OCI-LY7 (cell line): ENCODE measurements at regions not wholly inside any gene's neighbourhood (a gene's known extent, or its start where the extent isn't known, plus 50 kb on each side); places are given as distances from the start of the nearest gene placed in this dataset.

Source experiments
- BruUV-seq: library from RNA; stranded (reverse); fragments of 400-500 nt; replicated peaks from 2 replicates; lab custom pipeline; 2021; lab: Mats Ljungman, UMichigan
- CTCF ChIA-PET: fragments of 300-600 bp; sonication (Branson Sonifier 250); formaldehyde crosslinking; loops from one replicate; lab custom pipeline; 2022; ENCODE audit warnings: antibody characterized with exemption; ENCODE audit not compliant: unreplicated experiment; lab: Charles Lee
- POLR2A ChIA-PET: fragments of 300-600 bp; sonication (Branson Sonifier 250); formaldehyde crosslinking; loops from one replicate; lab custom pipeline; 2022; ENCODE audit warnings: antibody characterized with exemption; lab: Charles Lee
- DNase-seq: peaks from one replicate; pipeline ENCODE4 v3.0.0-alpha.2; 2015; ENCODE audit warnings: low spot score
- H2AFZ ChIP-seq: fragments of 200-600 bp; sonication (generic), shearing (Covaris generic); 2 replicates; pipeline ENCODE4 v1.6.1; 2014; ENCODE audit warnings: mild to moderate bottlenecking, antibody characterized with exemption, low read length, moderate library complexity
- H3K27ac ChIP-seq: fragments of 200-600 bp; sonication (generic); 2 replicates; pipeline ENCODE4 v1.5.1; 2014; ENCODE audit warnings: mixed run types, low read depth, mild to moderate bottlenecking, moderate library complexity, low read length, inconsistent platforms; ENCODE audit not compliant: poor library complexity, severe bottlenecking
- H3K36me3 ChIP-seq: fragments of 200-600 bp; sonication (generic); 2 replicates; pipeline ENCODE4 v1.6.1; 2014; ENCODE audit warnings: mild to moderate bottlenecking, antibody characterized with exemption, low read length, moderate library complexity, mixed read lengths; ENCODE audit not compliant: insufficient read depth
- H3K4me1 ChIP-seq: fragments of 200-600 bp; sonication (generic); 2 replicates; pipeline ENCODE4 v1.5.1; 2014; ENCODE audit warnings: mild to moderate bottlenecking, low read length; ENCODE audit not compliant: insufficient read depth, poor library complexity, severe bottlenecking
- H3K4me2 ChIP-seq: fragments of 200-600 bp; sonication (generic); 2 replicates; pipeline ENCODE4 v1.6.1; 2014; ENCODE audit warnings: mild to moderate bottlenecking, low read length
- H3K4me3 ChIP-seq: fragments of 200-600 bp; sonication (generic); 2 replicates; pipeline ENCODE4 v1.5.1; 2014; ENCODE audit warnings: mild to moderate bottlenecking, low read depth, low read length; ENCODE audit not compliant: poor library complexity, severe bottlenecking
- H3K79me2 ChIP-seq: fragments of 200-600 bp; sonication (generic); 2 replicates; pipeline ENCODE4 v1.6.1; 2016; ENCODE audit warnings: low read depth, mild to moderate bottlenecking, low read length, moderate library complexity, mixed read lengths; ENCODE audit not compliant: insufficient read depth
- H3K9me2 ChIP-seq: fragments of 200-600 bp; sonication (generic); 2 replicates; pipeline ENCODE4 v1.6.1; 2016; ENCODE audit warnings: mild to moderate bottlenecking, low read length, mixed read lengths; ENCODE audit not compliant: insufficient read depth
- H3K9me3 ChIP-seq: fragments of 200-600 bp; sonication (generic); 2 replicates; pipeline ENCODE4 v1.6.1; 2014; ENCODE audit warnings: mild to moderate bottlenecking, mixed run types, low read length, mixed read lengths
- H4K20me1 ChIP-seq: fragments of 200-600 bp; sonication (generic); 2 replicates; pipeline ENCODE4 v1.6.1; 2014; ENCODE audit warnings: mild to moderate bottlenecking, antibody characterized with exemption, low read length, moderate library complexity, mixed read lengths; ENCODE audit not compliant: insufficient read depth
- CTCF ChIP-seq: fragments of 200-600 bp; sonication (generic); conservative IDR thresholded peaks from 2 replicates; pipeline ENCODE4 v1.5.1; 2014; ENCODE audit warnings: mild to moderate bottlenecking, antibody characterized with exemption, low read length, moderate library complexity, mixed read lengths
- EZH2phosphoT487 ChIP-seq: fragments of 200-600 bp; sonication (generic); IDR thresholded peaks from 2 replicates; pipeline ENCODE4 v1.6.1; 2018; ENCODE audit warnings: low read depth, borderline replicate concordance, mild to moderate bottlenecking, mixed run types, antibody characterized with exemption, low read length, moderate library complexity, mixed read lengths
- intact Hi-C: fragments of 100-400 bp; cut with micrococcal nuclease; formaldehyde crosslinking; loops from one replicate; pipeline ENCODE4 v1.10.0; 2022; ENCODE audit not compliant: unreplicated experiment

DNA sequence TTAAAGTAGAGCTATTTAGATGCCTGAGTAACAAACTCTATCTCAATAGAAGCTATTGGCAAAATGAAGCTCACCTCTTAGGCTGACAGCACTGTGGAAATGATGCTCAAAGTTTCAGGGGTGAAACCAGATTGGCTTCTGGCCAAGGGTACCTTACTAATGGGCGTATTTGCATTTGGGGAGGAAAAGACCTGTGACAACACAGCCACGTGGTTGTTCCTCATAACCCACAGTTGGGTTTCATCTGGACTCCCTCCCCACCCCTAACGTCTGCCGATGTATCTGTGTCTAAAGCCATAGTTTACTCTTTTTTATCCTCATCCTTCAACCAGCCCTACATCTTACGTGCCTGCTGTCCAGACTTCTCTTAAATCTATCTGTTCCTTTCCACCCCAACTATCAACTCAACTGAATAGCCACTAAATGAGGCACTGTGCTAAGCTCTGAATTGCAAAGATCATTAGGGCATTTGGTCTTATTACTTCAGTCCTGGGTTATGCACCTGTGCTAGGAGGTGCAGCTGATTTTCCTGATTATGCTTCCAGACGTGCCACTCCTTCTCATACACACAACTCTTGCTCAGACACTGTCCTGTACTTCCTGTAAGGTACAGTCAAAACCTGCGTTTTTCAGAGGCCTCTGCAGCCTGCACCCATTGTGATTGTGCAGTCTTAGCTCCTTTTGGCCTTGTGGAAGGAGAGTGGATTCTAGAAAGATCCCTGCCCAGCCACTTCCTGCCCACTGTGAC lies 80.6 kb upstream of the ARMC2 start:
- Histone ChIP-seq H3K79me2 (no peaks in the 10 kb centered on the region), H2AFZ (no peak overlapping the region), H3K27ac (no peak overlapping the region), H3K4me1 (no peaks in the 10 kb centered on the region), H4K20me1 (no peaks in the 10 kb centered on the region), H3K9me3 (no peaks in the 10 kb centered on the region), H3K36me3 (no peaks in the 10 kb centered on the region), H3K4me3 (no peak overlapping the region), H3K4me2 (no peak overlapping the region), H3K9me2 (no peaks in the 10 kb centered on the region)
- BruUV-seq = no TSS peak
- TF ChIP-seq EZH2phosphoT487 (no peak), CTCF (no peak)
- POLR2A ChIA-PET = interaction anchor here (0.6 to 1.1 kb wide), 6 partner anchors 10 to 179 kb away, joined by 3 to 4 read pairs (median 3); no protein-coding TSS in a partner anchor
- CTCF ChIA-PET = no interaction called here
- DNase-seq = no peak
- intact Hi-C loops = no loop called here

- BruUV-seq = no TSS peak
- no peaks in the 10 kb centered on the region for H3K9me2 ChIP-seq
- H3K9me3 ChIP-seq = no peaks in the 10 kb centered on the region
- no peak overlapping the region for H3K4me2 ChIP-seq
- H3K79me2 ChIP-seq = no peaks in the 10 kb centered on the region
- H3K4me1 ChIP-seq = no peaks in the 10 kb centered on the region
- DNase-seq = no peak
- intact Hi-C loops = no loop called here
- no peak overlapping the region for H3K4me3 ChIP-seq
- ChIA-PET POLR2A (interaction anchor here (0.5 to 1.1 kb wide), 4 partner anchors 12 to 282 kb away, joined by 3 to 4 read pairs (median 4); no protein-coding TSS in a partner anchor), CTCF (no interaction called here)
- no peak overlapping the region for H2AFZ ChIP-seq
- H4K20me1 ChIP-seq = no peaks in the 10 kb centered on the region
- TF ChIP-seq CTCF (no peak), EZH2phosphoT487 (no peak)
- no peak overlapping the region for H3K27ac ChIP-seq
- no peaks in the 10 kb centered on the region for H3K36me3 ChIP-seq
Observed at GRCh38 chr6:108768166-108768555, 80.1 kb upstream of the ARMC2 start.
